GM12892 (cell line): ENCODE measurements at regions not wholly inside any gene's neighbourhood (a gene's known extent, or its start where the extent isn't known, plus 50 kb on each side); places are given as distances from the start of the nearest gene placed in this dataset.

Experiments used
- POLR2A ChIP-seq: IDR thresholded peaks from 2 replicates; pipeline ENCODE4 v1.6.1; 2011; ENCODE audit warnings: low read depth, low read length, control low read depth
- POLR2AphosphoS5 ChIP-seq: IDR thresholded peaks from 2 replicates; pipeline ENCODE4 v1.6.1; 2011; ENCODE audit warnings: low read depth, low read length, control low read depth
- TAF1 ChIP-seq: IDR thresholded peaks from 2 replicates; pipeline ENCODE4 v1.6.1; 2011; ENCODE audit warnings: low read depth, mild to moderate bottlenecking, control low read depth, low read length, borderline replicate concordance

DNA sequence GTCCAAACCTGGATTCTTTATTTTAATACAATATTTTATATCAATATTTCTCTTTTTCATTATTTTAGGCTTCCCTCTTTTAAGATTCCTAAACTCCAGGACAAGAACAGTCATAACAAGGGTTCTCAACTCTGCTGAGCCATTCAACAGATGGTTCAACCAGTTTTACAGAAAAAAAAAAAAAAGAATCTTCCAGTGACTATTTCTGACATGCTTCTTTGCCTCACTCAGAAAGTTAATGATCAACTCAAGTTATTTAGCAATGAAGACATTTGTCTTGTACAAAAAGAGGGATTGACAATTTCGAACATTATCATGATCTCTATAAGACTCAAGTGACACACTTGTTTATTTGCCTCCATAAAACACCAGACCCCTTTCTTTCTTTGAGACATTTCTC, 282.6 kb upstream of the GRID2 start:
- TF ChIP-seq POLR2AphosphoS5 (no peak), POLR2A (no peak), TAF1 (no peak)
